HepG2 (cell line): ENCODE measurements at regions not wholly inside any gene's neighbourhood (a gene's known extent, or its start where the extent isn't known, plus 50 kb on each side); places are given as distances from the start of the nearest gene placed in this dataset.

Source experiments
- DNMT3B ChIP-seq: conservative IDR thresholded peaks from 2 replicates; pipeline ENCODE4 v1.6.1; 2016; ENCODE audit warnings: missing biosample characterization, control low read depth
- PHF21A ChIP-seq: sonication (generic); formaldehyde crosslinking; IDR thresholded peaks from 2 replicates; pipeline ENCODE4 v1.5.0; 2020; ENCODE audit warnings: mild to moderate bottlenecking, missing genetic modification reagents
- ZBED4 ChIP-seq: sonication (generic); formaldehyde crosslinking; IDR thresholded peaks from 2 replicates; pipeline ENCODE4 v1.4.0; 2020; ENCODE audit warnings: missing genetic modification reagents, borderline replicate concordance
- ZBTB40 ChIP-seq, 2 experiments: fragments of 450-650 bp in 1 of 2; sonication (generic) in 1 of 2; formaldehyde crosslinking in 1 of 2; IDR thresholded peaks; 2 replicates each; pipeline versions ENCODE4 v1.6.1 to v1.8.0; 2016 to 2022; ENCODE audit warnings: antibody characterized with exemption in 1 of 2, mild to moderate bottlenecking in 1 of 2, missing genetic modification reagents in 1 of 2
- ZNF296 ChIP-seq: sonication (generic); formaldehyde crosslinking; conservative IDR thresholded peaks from 2 replicates; pipeline ENCODE4 v1.5.0; 2020; ENCODE audit warnings: mild to moderate bottlenecking, missing genetic modification reagents

GRCh38 chr14:104517426-104517825, 62.1 kb upstream of the C14orf180 start (continued):
- no peak for TF ChIP-seq ZBTB40 (IDR thresholded peaks at IDR 0.05)
- no peak for TF ChIP-seq ZBTB40 (CRISPR knock-in tag; IDR thresholded peaks at IDR 0.05)
- no peak for TF ChIP-seq PHF21A (CRISPR knock-in tag)
- TF ChIP-seq DNMT3B (CRISPR knock-in tag), result no peak
- no peak for TF ChIP-seq ZNF296 (CRISPR knock-in tag)
- no peak for TF ChIP-seq ZBED4 (CRISPR knock-in tag)
